SK-N-MC (cell line): ENCODE measurements at regions not wholly inside any gene's neighbourhood (a gene's known extent, or its start where the extent isn't known, plus 50 kb on each side); places are given as distances from the start of the nearest gene placed in this dataset.

Experiments used
- DNase-seq: peaks from one replicate; pipeline ENCODE4 v3.0.0-alpha.2; 2011; ENCODE audit warnings: low read depth, low spot score
- H3K27ac ChIP-seq: fragments of 200-600 bp; sonication (generic); 2 replicates; pipeline ENCODE4 v1.5.1; 2016; ENCODE audit warnings: mixed run types
- H3K36me3 ChIP-seq: fragments of 200-600 bp; sonication (generic); 2 replicates; pipeline ENCODE4 v1.6.1; 2017; ENCODE audit warnings: antibody characterized with exemption, low read length, mixed read lengths; ENCODE audit not compliant: insufficient read depth
- H3K4me3 ChIP-seq: fragments of 200-600 bp; sonication (generic); 2 replicates; pipeline ENCODE4 v1.5.1; 2016
- H3K9ac ChIP-seq: fragments of 200-600 bp; sonication (generic); 2 replicates; pipeline ENCODE4 v1.8.0; 2017; ENCODE audit warnings: mixed run types, mixed read lengths; ENCODE audit not compliant: insufficient read length
- H3K9me3 ChIP-seq: fragments of 200-600 bp; sonication (generic); 2 replicates; pipeline ENCODE4 v1.6.1; 2017; ENCODE audit warnings: low read depth, mild to moderate bottlenecking, antibody characterized with exemption, low read length, moderate library complexity, mixed read lengths
- EZH2 ChIP-seq: fragments of 200-600 bp; sonication (generic); IDR thresholded peaks from one replicate; pipeline ENCODE4 v1.6.1; 2017; ENCODE audit warnings: antibody characterized with exemption
- FOXP2 ChIP-seq: optimal IDR thresholded peaks from 2 replicates; pipeline ENCODE3; 2011; ENCODE audit warnings: mild to moderate bottlenecking, moderate library complexity; ENCODE audit not compliant: insufficient read depth; ENCODE audit errors: extremely low read length, control extremely low read depth
- POLR2AphosphoS5 ChIP-seq: IDR thresholded peaks from 2 replicates; pipeline ENCODE4 v1.6.1; 2012; ENCODE audit warnings: mild to moderate bottlenecking, low read depth, low read length, borderline replicate concordance

- TF ChIP-seq FOXP2 (no peak), EZH2 (no peak), POLR2AphosphoS5 (no peak)
- Histone ChIP-seq H3K9ac (no peak overlapping the region), H3K4me3 (no peak overlapping the region), H3K27ac (no peak overlapping the region), H3K36me3 (no peaks in the 10 kb centered on the region), H3K9me3 (no peaks in the 10 kb centered on the region)
- DNase-seq = no peak
These were observed 1160.9 kb upstream of the TMEM132C start for GRCh38 chr12:127106041-127106440.

- DNase-seq = no peak
- no peak overlapping the region for H3K27ac ChIP-seq
- no peak overlapping the region for H3K4me3 ChIP-seq
- no peak overlapping the region for H3K9ac ChIP-seq
- H3K9me3 ChIP-seq = no peaks in the 10 kb centered on the region
- H3K36me3 ChIP-seq = no peaks in the 10 kb centered on the region
- TF ChIP-seq POLR2AphosphoS5 = no peak
- TF ChIP-seq FOXP2 = no peak
- TF ChIP-seq EZH2 = no peak
These were observed 1160.3 kb upstream of the TMEM132C start for GRCh38 chr12:127106697-127107096.

- Histone ChIP-seq H3K36me3 (no peaks in the 10 kb centered on the region), H3K27ac (no peak overlapping the region), H3K4me3 (no peak overlapping the region), H3K9me3 (no peaks in the 10 kb centered on the region), H3K9ac (no peak overlapping the region)
- no peak for DNase-seq
- TF ChIP-seq POLR2AphosphoS5 (no peak), EZH2 (no peak), FOXP2 (no peak)
These were observed 1159.2 kb upstream of the TMEM132C start for GRCh38 chr12:127107744-127108143.

GRCh38 chr12:127108360-127109215 is 1158.4 kb upstream of the TMEM132C start:
- no peak overlapping the region for H3K4me3 ChIP-seq
- peak; percentile 12 for DNase-seq
- no peaks in the 10 kb centered on the region for H3K36me3 ChIP-seq
- TF ChIP-seq EZH2 (no peak), FOXP2 (no peak), POLR2AphosphoS5 (no peak)
- H3K9me3 ChIP-seq = no peaks in the 10 kb centered on the region
- no peak overlapping the region for H3K9ac ChIP-seq
- no peak overlapping the region for H3K27ac ChIP-seq

GRCh38 chr12:127113945-127114344 is 1153.0 kb upstream of the TMEM132C start:
- no peak overlapping the region for H3K9ac ChIP-seq
- no peak for TF ChIP-seq POLR2AphosphoS5
- TF ChIP-seq FOXP2 = no peak
- no peak for TF ChIP-seq EZH2
- no peak overlapping the region for H3K4me3 ChIP-seq
- no peak for DNase-seq
- H3K27ac ChIP-seq = no peak overlapping the region
- H3K9me3 ChIP-seq = no peaks in the 10 kb centered on the region
- no peaks in the 10 kb centered on the region for H3K36me3 ChIP-seq

GRCh38 chr12:127115468-127116035 is 1151.4 kb upstream of the TMEM132C start:
- Histone ChIP-seq H3K9me3 (no peaks in the 10 kb centered on the region), H3K36me3 (no peaks in the 10 kb centered on the region), H3K27ac (no peak overlapping the region), H3K9ac (no peak overlapping the region), H3K4me3 (no peak overlapping the region)
- DNase-seq = no peak
- TF ChIP-seq FOXP2 = no peak
- TF ChIP-seq POLR2AphosphoS5 = no peak
- TF ChIP-seq EZH2 = no peak

GRCh38 chr12:127118251-127118650 is 1148.7 kb upstream of the TMEM132C start:
- Histone ChIP-seq H3K27ac (no peak overlapping the region), H3K36me3 (no peaks in the 10 kb centered on the region), H3K4me3 (no peak overlapping the region), H3K9ac (no peak overlapping the region), H3K9me3 (no peaks in the 10 kb centered on the region)
- no peak for DNase-seq
- TF ChIP-seq FOXP2 = no peak
- TF ChIP-seq POLR2AphosphoS5 = no peak
- no peak for TF ChIP-seq EZH2

- no peak overlapping the region for H3K9ac ChIP-seq
- no peaks in the 10 kb centered on the region for H3K9me3 ChIP-seq
- no peak for DNase-seq
- no peaks in the 10 kb centered on the region for H3K36me3 ChIP-seq
- no peak overlapping the region for H3K4me3 ChIP-seq
- no peak overlapping the region for H3K27ac ChIP-seq
- TF ChIP-seq FOXP2 (no peak), POLR2AphosphoS5 (no peak), EZH2 (no peak)
These were observed 1147.3 kb upstream of the TMEM132C start for GRCh38 chr12:127119600-127120140.

- TF ChIP-seq POLR2AphosphoS5 = no peak
- TF ChIP-seq FOXP2 = no peak
- Histone ChIP-seq H3K36me3 (no peaks in the 10 kb centered on the region), H3K9me3 (no peaks in the 10 kb centered on the region), H3K27ac (no peak overlapping the region), H3K4me3 (no peak overlapping the region), H3K9ac (no peak overlapping the region)
- no peak for DNase-seq
These were observed 1146.1 kb upstream of the TMEM132C start for GRCh38 chr12:127120851-127121250.
